ENCODE measurements at regions not wholly inside any gene's neighbourhood (a gene's known extent, or its start where the extent isn't known, plus 50 kb on each side); places are given as distances from the start of the nearest gene placed in this dataset.

- DNase-seq (ENCODE audit: low read depth): no peak
Observed at GRCh38 chr1:5522531-5523145, 469.6 kb downstream of the NPHP4 start.

- no peak for DNase-seq (ENCODE audit: low read depth)
Observed at GRCh38 chr1:5519366-5520135, 472.7 kb downstream of the NPHP4 start.

GRCh38 chr1:5516756-5517155 lies 475.5 kb downstream of the NPHP4 start:
- DNase-seq (ENCODE audit: low read depth): no peak

- DNase-seq (ENCODE audit: low read depth): no peak
Observed at GRCh38 chr1:5515501-5515900, 476.7 kb downstream of the NPHP4 start.

GRCh38 chr1:5514527-5515183 lies 477.6 kb downstream of the NPHP4 start:
- DNase-seq (ENCODE audit: low read depth): peak; percentile 54

GRCh38 chr1:5513846-5514526 lies 478.2 kb downstream of the NPHP4 start:
- no peak for DNase-seq (ENCODE audit: low read depth)

GRCh38 chr1:5513179-5513578 lies 479.0 kb downstream of the NPHP4 start:
- no peak for DNase-seq (ENCODE audit: low read depth)

- no peak for DNase-seq (ENCODE audit: low read depth)
Observed at GRCh38 chr1:5511381-5512097, 480.7 kb downstream of the NPHP4 start.

GRCh38 chr1:5509664-5510452 lies 482.4 kb downstream of the NPHP4 start:
- peak; percentile 57 for DNase-seq (ENCODE audit: low read depth)

- no peak for DNase-seq (ENCODE audit: low read depth)
Observed at GRCh38 chr1:5508669-5509330, 483.4 kb downstream of the NPHP4 start.

- no peak for DNase-seq (ENCODE audit: low read depth)
Observed at GRCh38 chr1:5507340-5507739, 484.9 kb downstream of the NPHP4 start.

GRCh38 chr1:5506634-5507033 lies 485.6 kb downstream of the NPHP4 start:
- DNase-seq (ENCODE audit: low read depth): no peak

- no peak for DNase-seq (ENCODE audit: low read depth)
Observed at GRCh38 chr1:5505944-5506343, 486.3 kb downstream of the NPHP4 start.

GRCh38 chr1:5504364-5504740 lies 487.9 kb downstream of the NPHP4 start:
- no peak for DNase-seq (ENCODE audit: low read depth)

GRCh38 chr1:5503556-5504363 lies 488.5 kb downstream of the NPHP4 start:
- no peak for DNase-seq (ENCODE audit: low read depth)

GRCh38 chr1:5502311-5503194 lies 489.7 kb downstream of the NPHP4 start:
- no peak for DNase-seq (ENCODE audit: low read depth)

- DNase-seq (ENCODE audit: low read depth): no peak
Observed at GRCh38 chr1:5501206-5501930, 490.9 kb downstream of the NPHP4 start.

GRCh38 chr1:5500541-5500940 lies 491.7 kb downstream of the NPHP4 start:
- DNase-seq (ENCODE audit: low read depth): no peak
